ENCODE measurements at regions not wholly inside any gene's neighbourhood (a gene's known extent, or its start where the extent isn't known, plus 50 kb on each side); places are given as distances from the start of the nearest gene placed in this dataset.

DNA sequence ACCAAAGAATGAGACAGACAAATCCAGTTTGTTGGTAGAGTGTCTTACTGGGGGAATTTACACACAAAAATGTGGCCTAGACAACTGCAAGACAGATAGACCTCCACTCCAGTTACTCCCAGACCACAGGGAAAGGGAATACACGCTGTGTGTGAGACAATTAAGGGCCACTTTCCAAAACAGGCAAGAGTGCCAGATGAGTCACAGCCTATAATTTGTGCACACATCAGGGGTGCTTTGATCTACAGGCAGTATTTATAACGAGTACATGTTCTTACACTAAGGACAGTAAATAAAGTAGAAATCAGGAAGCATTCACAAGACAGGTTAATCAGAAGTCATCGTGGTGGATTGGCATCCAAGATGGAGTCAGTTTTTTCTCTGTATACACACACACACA, 114.8 kb downstream of the ZNF622 start:
- TF ChIP-seq SP1 (IDR thresholded peaks at IDR 0.05; ENCODE audit: low read depth) (no peak), POLR2A (IDR thresholded peaks at IDR 0.05; ENCODE audit: borderline replicate concordance, extremely low read depth, insufficient read depth, insufficient read length) (no peak), EZH2 (IDR thresholded peaks at IDR 0.05) (no peak), JUND (IDR thresholded peaks at IDR 0.05) (no peak), ATF3 (IDR thresholded peaks at IDR 0.05) (no peak)
- TF ChIP-seq, protein P1, sequence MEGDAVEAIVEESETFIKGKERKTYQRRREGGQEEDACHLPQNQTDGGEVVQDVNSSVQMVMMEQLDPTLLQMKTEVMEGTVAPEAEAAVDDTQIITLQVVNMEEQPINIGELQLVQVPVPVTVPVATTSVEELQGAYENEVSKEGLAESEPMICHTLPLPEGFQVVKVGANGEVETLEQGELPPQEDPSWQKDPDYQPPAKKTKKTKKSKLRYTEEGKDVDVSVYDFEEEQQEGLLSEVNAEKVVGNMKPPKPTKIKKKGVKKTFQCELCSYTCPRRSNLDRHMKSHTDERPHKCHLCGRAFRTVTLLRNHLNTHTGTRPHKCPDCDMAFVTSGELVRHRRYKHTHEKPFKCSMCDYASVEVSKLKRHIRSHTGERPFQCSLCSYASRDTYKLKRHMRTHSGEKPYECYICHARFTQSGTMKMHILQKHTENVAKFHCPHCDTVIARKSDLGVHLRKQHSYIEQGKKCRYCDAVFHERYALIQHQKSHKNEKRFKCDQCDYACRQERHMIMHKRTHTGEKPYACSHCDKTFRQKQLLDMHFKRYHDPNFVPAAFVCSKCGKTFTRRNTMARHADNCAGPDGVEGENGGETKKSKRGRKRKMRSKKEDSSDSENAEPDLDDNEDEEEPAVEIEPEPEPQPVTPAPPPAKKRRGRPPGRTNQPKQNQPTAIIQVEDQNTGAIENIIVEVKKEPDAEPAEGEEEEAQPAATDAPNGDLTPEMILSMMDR (IDR thresholded peaks at IDR 0.05 in 2 of 3, conservative IDR thresholded peaks at IDR 0.05 in 1 of 3; ENCODE audit: borderline replicate concordance in 1 of 3, insufficient read depth in 1 of 3, low read depth in 2 of 3, low read length in 2 of 3): no peak
- TF ChIP-seq, protein P2, sequence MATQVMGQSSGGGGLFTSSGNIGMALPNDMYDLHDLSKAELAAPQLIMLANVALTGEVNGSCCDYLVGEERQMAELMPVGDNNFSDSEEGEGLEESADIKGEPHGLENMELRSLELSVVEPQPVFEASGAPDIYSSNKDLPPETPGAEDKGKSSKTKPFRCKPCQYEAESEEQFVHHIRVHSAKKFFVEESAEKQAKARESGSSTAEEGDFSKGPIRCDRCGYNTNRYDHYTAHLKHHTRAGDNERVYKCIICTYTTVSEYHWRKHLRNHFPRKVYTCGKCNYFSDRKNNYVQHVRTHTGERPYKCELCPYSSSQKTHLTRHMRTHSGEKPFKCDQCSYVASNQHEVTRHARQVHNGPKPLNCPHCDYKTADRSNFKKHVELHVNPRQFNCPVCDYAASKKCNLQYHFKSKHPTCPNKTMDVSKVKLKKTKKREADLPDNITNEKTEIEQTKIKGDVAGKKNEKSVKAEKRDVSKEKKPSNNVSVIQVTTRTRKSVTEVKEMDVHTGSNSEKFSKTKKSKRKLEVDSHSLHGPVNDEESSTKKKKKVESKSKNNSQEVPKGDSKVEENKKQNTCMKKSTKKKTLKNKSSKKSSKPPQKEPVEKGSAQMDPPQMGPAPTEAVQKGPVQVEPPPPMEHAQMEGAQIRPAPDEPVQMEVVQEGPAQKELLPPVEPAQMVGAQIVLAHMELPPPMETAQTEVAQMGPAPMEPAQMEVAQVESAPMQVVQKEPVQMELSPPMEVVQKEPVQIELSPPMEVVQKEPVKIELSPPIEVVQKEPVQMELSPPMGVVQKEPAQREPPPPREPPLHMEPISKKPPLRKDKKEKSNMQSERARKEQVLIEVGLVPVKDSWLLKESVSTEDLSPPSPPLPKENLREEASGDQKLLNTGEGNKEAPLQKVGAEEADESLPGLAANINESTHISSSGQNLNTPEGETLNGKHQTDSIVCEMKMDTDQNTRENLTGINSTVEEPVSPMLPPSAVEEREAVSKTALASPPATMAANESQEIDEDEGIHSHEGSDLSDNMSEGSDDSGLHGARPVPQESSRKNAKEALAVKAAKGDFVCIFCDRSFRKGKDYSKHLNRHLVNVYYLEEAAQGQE (IDR thresholded peaks at IDR 0.05; ENCODE audit: low read depth): no peak
